ENCODE measurements at regions not wholly inside any gene's neighbourhood (a gene's known extent, or its start where the extent isn't known, plus 50 kb on each side); places are given as distances from the start of the nearest gene placed in this dataset.

- no peak for TF ChIP-seq REST (IDR thresholded peaks at IDR 0.05; ENCODE audit: unreplicated experiment)
- no peak for TF ChIP-seq CREB1 (CRISPR knock-in tag; IDR thresholded peaks at IDR 0.05; ENCODE audit: low read depth)
- TF ChIP-seq CTCF (conservative IDR thresholded peaks at IDR 0.05; ENCODE audit: low read depth in 2 of 2), result no peak
- TF ChIP-seq EZH2phosphoT487 (IDR thresholded peaks at IDR 0.05; ENCODE audit: unreplicated experiment), result no peak
- no peak for TF ChIP-seq POLR2AphosphoS5 (IDR thresholded peaks at IDR 0.05; ENCODE audit: low read depth)
- no peak for TF ChIP-seq JUNB (IDR thresholded peaks at IDR 0.05; ENCODE audit: unreplicated experiment)
- TF ChIP-seq EZH2 (IDR thresholded peaks at IDR 0.05; ENCODE audit: low read depth, unreplicated experiment), result no peak
- TF ChIP-seq ZNF331 (CRISPR knock-in tag; IDR thresholded peaks at IDR 0.05; ENCODE audit: low read depth), result no peak
- TF ChIP-seq NANOG (IDR thresholded peaks at IDR 0.05; ENCODE audit: borderline replicate concordance), result no peak
- no peak for TF ChIP-seq ETS1 (IDR thresholded peaks at IDR 0.05)
- TF ChIP-seq STAT1 (IDR thresholded peaks at IDR 0.05; ENCODE audit: unreplicated experiment), result no peak
- no peak for TF ChIP-seq ZNF114 (CRISPR knock-in tag; IDR thresholded peaks at IDR 0.05)
- no peak for TF ChIP-seq ZNF462 (CRISPR knock-in tag; IDR thresholded peaks at IDR 0.05)
Measured at GRCh38 chr7:156058248-156058647, 246.0 kb upstream of the SHH start.

Measured in GM23338 (cell line).